Astrocyte of the hippocampus (primary cell): ENCODE measurements at regions not wholly inside any gene's neighbourhood (a gene's known extent, or its start where the extent isn't known, plus 50 kb on each side); places are given as distances from the start of the nearest gene placed in this dataset.

Experiments
- DNase-seq: peaks from one replicate; pipeline ENCODE4 v3.0.0; 2011; ENCODE audit warnings: low read depth, low spot score

GRCh38 chr18:43482136-43482535 lies 204.8 kb upstream of the SYT4 start:
- DNase-seq, result no peak

GRCh38 chr18:43482600-43482999 lies 205.3 kb upstream of the SYT4 start:
- no peak for DNase-seq

- DNase-seq, result no peak
Observed at GRCh38 chr18:43484710-43485109, 207.4 kb upstream of the SYT4 start.

GRCh38 chr18:43485545-43485963 lies 208.3 kb upstream of the SYT4 start:
- DNase-seq, result no peak

GRCh38 chr18:43486462-43486861 lies 209.2 kb upstream of the SYT4 start:
- DNase-seq, result no peak

GRCh38 chr18:43501099-43501498 lies 223.8 kb upstream of the SYT4 start:
- DNase-seq, result no peak

GRCh38 chr18:43506935-43507334 lies 229.6 kb upstream of the SYT4 start:
- DNase-seq, result no peak

- no peak for DNase-seq
Observed at GRCh38 chr18:43507842-43508481, 230.7 kb upstream of the SYT4 start.

- no peak for DNase-seq
Observed at GRCh38 chr18:43514747-43515146, 237.5 kb upstream of the SYT4 start.

- DNase-seq, result no peak
Observed at GRCh38 chr18:43515481-43515880, 238.2 kb upstream of the SYT4 start.

GRCh38 chr18:43524260-43524659 lies 247.0 kb upstream of the SYT4 start:
- no peak for DNase-seq

- DNase-seq, result peak; percentile 54
Observed at GRCh38 chr18:43525169-43525568, 247.9 kb upstream of the SYT4 start.

- DNase-seq, result peak; percentile 50
Observed at GRCh38 chr18:43526426-43527145, 249.3 kb upstream of the SYT4 start.

GRCh38 chr18:43531438-43531837 lies 254.1 kb upstream of the SYT4 start:
- DNase-seq, result no peak

GRCh38 chr18:43533371-43533770 lies 256.1 kb upstream of the SYT4 start:
- no peak for DNase-seq

- DNase-seq, result peak; percentile 23
Observed at GRCh38 chr18:43534511-43534910, 257.2 kb upstream of the SYT4 start.

GRCh38 chr18:43539862-43540261 lies 262.6 kb upstream of the SYT4 start:
- DNase-seq, result no peak

- no peak for DNase-seq
Observed at GRCh38 chr18:43542016-43542415, 264.7 kb upstream of the SYT4 start.

- no peak for DNase-seq
Observed at GRCh38 chr18:43543236-43543635, 265.9 kb upstream of the SYT4 start.

- no peak for DNase-seq
Observed at GRCh38 chr18:43547456-43547855, 270.2 kb upstream of the SYT4 start.

GRCh38 chr18:43559507-43559906 lies 282.2 kb upstream of the SYT4 start:
- no peak for DNase-seq

- peak; percentile 76 for DNase-seq
Observed at GRCh38 chr18:43563780-43564179, 286.5 kb upstream of the SYT4 start.

- no peak for DNase-seq
Observed at GRCh38 chr18:43570593-43570992, 293.3 kb upstream of the SYT4 start.
